Activated CD8-positive, alpha-beta T cell treated with anti-CD3 and anti-CD28 coated beads for 36 hours (primary cell): ENCODE measurements at regions not wholly inside any gene's neighbourhood (a gene's known extent, or its start where the extent isn't known, plus 50 kb on each side); places are given as distances from the start of the nearest gene placed in this dataset.

ENCODE experiments used
- ATAC-seq: fragments of 200-7000 bp; cut with Tn5 transposase; one replicate; pipeline ENCODE4 v1.10.0; 2021; ENCODE audit warnings: mild to moderate bottlenecking, moderate library complexity
- CTCF ChIA-PET: fragments of 350-600 bp; sonication (Branson Sonifier 250); formaldehyde crosslinking; loops from one replicate; lab custom pipeline; 2021; ENCODE audit warnings: antibody characterized with exemption; lab: Charles Lee
- POLR2A ChIA-PET: fragments of 350-600 bp; sonication (Branson Sonifier 250); formaldehyde crosslinking; loops from one replicate; lab custom pipeline; 2021; ENCODE audit warnings: antibody characterized with exemption; lab: Charles Lee
- DNase-seq: peaks from one replicate; pipeline ENCODE4 v3.0.0-alpha.2; 2020
- H3K27ac Mint-ChIP-seq: one replicate; pipeline ENCODE4 v1.8.0; 2021; ENCODE audit warnings: mild to moderate bottlenecking, mixed read lengths
- H3K27me3 Mint-ChIP-seq: one replicate; pipeline ENCODE4 v1.8.0; 2021; ENCODE audit warnings: mixed read lengths
- H3K36me3 Mint-ChIP-seq: one replicate; pipeline ENCODE4 v1.8.0; 2021; ENCODE audit warnings: low read depth, mixed read lengths
- H3K4me1 Mint-ChIP-seq: one replicate; pipeline ENCODE4 v1.8.0; 2021; ENCODE audit warnings: low read depth, mixed read lengths
- H3K4me3 Mint-ChIP-seq: one replicate; pipeline ENCODE4 v1.8.0; 2021; ENCODE audit warnings: mild to moderate bottlenecking, moderate library complexity, mixed read lengths
- H3K9me3 Mint-ChIP-seq: one replicate; pipeline ENCODE4 v1.8.0; 2021; ENCODE audit warnings: mixed read lengths
- intact Hi-C: fragments of 100-400 bp; cut with micrococcal nuclease; formaldehyde crosslinking; loops from one replicate; pipeline ENCODE4 v1.10.0; 2022
- TF ChIP-seq, protein P1 (sequence below): fragments of 200-600 bp; IDR thresholded peaks from one replicate; pipeline ENCODE4 v1.8.0; 2022; ENCODE audit warnings: antibody characterized with exemption, mild to moderate bottlenecking

DNA sequence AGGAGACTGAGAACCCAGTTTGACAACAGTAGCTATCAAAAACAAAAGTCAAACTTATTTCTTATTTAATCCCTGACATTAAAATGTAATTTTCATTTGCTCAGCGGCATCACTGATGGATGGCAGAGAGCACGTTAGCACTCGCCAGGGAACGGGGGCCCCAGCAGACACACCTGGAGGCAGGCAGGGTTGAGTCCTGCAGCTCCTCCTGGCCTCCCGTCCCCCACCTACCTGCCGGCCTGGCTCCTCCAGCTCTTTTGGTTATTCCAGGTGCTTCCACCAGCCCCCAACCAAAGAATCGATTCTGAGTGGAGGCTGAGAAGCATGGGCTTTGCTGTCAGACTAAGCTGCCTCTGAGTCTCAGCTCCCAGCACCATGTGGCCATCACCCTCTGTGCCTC is 113.6 kb downstream of the PHETA1 start:
- Mint-ChIP-seq H3K4me3 (no peak overlapping the region), H3K9me3 (no peaks in the 10 kb centered on the region), H3K36me3 (no peaks in the 10 kb centered on the region), H3K27ac (no peak overlapping the region), H3K4me1 (no peaks in the 10 kb centered on the region), H3K27me3 (peaks cover 1% of the 10 kb centered on the region)
- intact Hi-C loops: no loop called here
- POLR2A ChIA-PET: no interaction called here
- DNase-seq: no peak
- CTCF ChIA-PET: no interaction called here
- TF ChIP-seq, protein P1, sequence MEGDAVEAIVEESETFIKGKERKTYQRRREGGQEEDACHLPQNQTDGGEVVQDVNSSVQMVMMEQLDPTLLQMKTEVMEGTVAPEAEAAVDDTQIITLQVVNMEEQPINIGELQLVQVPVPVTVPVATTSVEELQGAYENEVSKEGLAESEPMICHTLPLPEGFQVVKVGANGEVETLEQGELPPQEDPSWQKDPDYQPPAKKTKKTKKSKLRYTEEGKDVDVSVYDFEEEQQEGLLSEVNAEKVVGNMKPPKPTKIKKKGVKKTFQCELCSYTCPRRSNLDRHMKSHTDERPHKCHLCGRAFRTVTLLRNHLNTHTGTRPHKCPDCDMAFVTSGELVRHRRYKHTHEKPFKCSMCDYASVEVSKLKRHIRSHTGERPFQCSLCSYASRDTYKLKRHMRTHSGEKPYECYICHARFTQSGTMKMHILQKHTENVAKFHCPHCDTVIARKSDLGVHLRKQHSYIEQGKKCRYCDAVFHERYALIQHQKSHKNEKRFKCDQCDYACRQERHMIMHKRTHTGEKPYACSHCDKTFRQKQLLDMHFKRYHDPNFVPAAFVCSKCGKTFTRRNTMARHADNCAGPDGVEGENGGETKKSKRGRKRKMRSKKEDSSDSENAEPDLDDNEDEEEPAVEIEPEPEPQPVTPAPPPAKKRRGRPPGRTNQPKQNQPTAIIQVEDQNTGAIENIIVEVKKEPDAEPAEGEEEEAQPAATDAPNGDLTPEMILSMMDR: no peak
- ATAC-seq: no peak

DNA sequence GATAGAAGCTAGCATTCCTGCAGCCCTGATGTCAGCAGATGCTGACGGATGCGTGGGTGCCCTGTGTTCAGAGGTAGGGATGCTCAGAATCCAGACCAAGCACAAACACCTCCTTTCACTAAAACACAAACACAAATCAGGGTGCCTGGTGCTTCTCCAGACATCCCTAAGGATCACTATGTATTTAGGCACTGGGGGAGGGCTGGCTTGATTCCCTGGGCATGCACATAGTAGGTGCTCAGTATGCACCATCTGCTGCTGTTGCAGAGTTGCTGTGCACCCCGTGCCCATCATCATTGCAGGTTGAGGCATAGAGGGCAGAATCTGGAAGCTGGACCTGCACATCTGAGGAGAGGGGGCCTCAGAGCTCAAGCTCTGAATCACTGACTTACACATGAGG is 114.8 kb downstream of the PHETA1 start:
- Mint-ChIP-seq H3K4me3 (no peak overlapping the region), H3K27me3 (peaks cover 1% of the 10 kb centered on the region), H3K36me3 (no peaks in the 10 kb centered on the region), H3K27ac (no peak overlapping the region), H3K4me1 (no peaks in the 10 kb centered on the region), H3K9me3 (no peaks in the 10 kb centered on the region)
- TF ChIP-seq, protein P1: no peak
- intact Hi-C loops: no loop called here
- no peak for ATAC-seq
- CTCF ChIA-PET: no interaction called here
- POLR2A ChIA-PET: no interaction called here
- no peak for DNase-seq

DNA sequence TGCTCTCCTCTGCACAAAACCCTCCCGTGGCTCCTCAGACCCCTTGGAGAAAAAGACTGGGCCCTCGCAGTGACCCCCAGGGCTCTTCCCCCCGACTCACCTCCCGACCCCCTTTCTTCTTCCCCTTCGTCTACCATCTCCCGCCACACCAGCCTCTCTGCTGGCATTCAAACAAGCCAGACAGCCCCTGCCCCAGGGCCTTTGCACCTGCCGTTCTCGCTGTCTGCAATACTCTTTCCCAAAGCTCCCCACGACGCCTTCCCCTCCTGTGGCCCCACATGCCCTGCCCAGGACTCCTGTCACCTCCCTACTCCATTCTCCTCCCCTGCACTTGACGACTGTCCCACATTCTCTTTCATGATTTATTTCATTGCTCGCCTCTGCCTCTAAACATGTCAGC is 115.7 kb downstream of the PHETA1 start:
- no peaks in the 10 kb centered on the region for H3K9me3 Mint-ChIP-seq
- ATAC-seq (no peak), DNase-seq (no peak)
- CTCF ChIA-PET: no interaction called here
- H3K4me1 Mint-ChIP-seq: no peaks in the 10 kb centered on the region
- H3K27ac Mint-ChIP-seq: no peak overlapping the region
- POLR2A ChIA-PET: no interaction called here
- peaks cover 1% of the 10 kb centered on the region for H3K27me3 Mint-ChIP-seq
- H3K36me3 Mint-ChIP-seq: no peaks in the 10 kb centered on the region
- intact Hi-C loops: no loop called here
- TF ChIP-seq, protein P1: no peak
- H3K4me3 Mint-ChIP-seq: no peak overlapping the region

DNA sequence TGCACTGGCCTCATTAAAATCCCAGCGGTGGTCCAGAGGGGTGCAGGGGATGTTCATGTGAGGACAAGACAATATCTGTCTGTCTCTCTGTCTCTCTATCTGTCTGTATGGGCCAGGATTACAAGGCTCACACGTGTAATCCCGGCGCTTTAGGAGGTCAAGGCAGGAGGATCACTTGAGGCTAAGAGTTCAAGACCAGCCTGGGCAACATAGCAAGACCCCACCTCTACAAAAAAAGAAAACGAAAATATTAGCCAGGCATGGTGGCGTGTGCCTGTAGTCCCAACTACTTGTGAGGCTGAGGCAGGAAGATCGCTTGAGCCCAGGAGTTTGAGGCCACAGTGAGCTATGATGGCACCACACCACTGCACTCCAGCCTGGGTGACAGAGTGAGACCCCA is 117.1 kb downstream of the PHETA1 start:
- ChIA-PET POLR2A (no interaction called here), CTCF (no interaction called here)
- intact Hi-C loops: no loop called here
- no peaks in the 10 kb centered on the region for H3K4me1 Mint-ChIP-seq
- H3K36me3 Mint-ChIP-seq: no peaks in the 10 kb centered on the region
- DNase-seq: no peak
- ATAC-seq: no peak
- peaks cover 1% of the 10 kb centered on the region for H3K27me3 Mint-ChIP-seq
- no peaks in the 10 kb centered on the region for H3K9me3 Mint-ChIP-seq
- H3K4me3 Mint-ChIP-seq: no peak overlapping the region
- TF ChIP-seq, protein P1: no peak
- H3K27ac Mint-ChIP-seq: no peak overlapping the region

DNA sequence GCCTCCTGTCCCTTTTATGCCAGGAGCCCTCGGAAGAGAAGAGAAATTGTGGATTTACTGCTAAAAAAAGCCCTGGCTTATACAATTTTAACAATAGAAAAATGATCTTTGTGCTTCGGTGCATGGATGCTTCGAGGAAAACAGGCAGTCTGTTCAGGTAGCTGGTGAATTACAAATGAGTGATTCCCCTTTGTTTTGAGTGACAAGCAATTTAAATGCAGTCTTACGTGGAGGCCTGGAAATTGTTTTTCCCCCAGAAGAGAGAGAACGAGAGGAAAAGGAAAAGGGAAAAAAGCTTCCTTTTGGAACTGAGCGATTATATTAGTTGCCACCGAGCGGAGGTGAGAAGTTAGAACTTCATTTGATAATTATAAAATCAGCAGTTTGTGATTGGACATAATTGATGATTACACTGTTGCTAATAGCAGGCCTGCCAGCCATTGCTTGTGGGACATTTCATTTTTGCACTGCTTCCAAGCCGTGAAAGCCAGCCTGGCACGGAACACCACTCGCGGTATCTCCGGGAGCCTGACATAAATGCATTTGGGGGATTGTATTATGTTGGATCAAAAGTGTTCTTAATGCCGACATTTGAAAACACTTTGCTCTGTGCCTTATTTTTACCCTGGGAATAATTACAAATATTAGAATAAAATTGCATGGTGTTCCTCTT is 117.7 kb downstream of the PHETA1 start:
- Mint-ChIP-seq H3K4me1 (no peaks in the 10 kb centered on the region), H3K27me3 (peaks cover 1% of the 10 kb centered on the region), H3K27ac (no peak overlapping the region), H3K36me3 (no peaks in the 10 kb centered on the region), H3K4me3 (no peak overlapping the region), H3K9me3 (no peaks in the 10 kb centered on the region)
- ChIA-PET POLR2A (no interaction called here), CTCF (interaction anchor here (0.9 to 1.2 kb wide), 3 partner anchors 17 to 47 kb away, joined by 3 read pairs; no protein-coding TSS in a partner anchor)
- DNase-seq: no peak
- intact Hi-C loops: no loop called here
- TF ChIP-seq, protein P1: no peak
- ATAC-seq: no peak
